Pancreas (tissue), 10 donors: ENCODE measurements at regions not wholly inside any gene's neighbourhood (a gene's known extent, or its start where the extent isn't known, plus 50 kb on each side); places are given as distances from the start of the nearest gene placed in this dataset.
"Not testable (repeated sequence)": the region's sequence is repeated elsewhere in the genome, so short reads cannot be mapped to it uniquely, and the experiment has no call there.

Experiments used
- ATAC-seq, 4 donors: fragments of 200-7000 bp; cut with Tn5 transposase; one replicate each; pipeline versions ENCODE4 v1.8.0 to v1.9.1; 2020; ENCODE audit warnings: mild to moderate bottlenecking in 4 of 4, moderate library complexity in 4 of 4
- DNase-seq, 6 donors: peaks; one replicate each; pipeline ENCODE4 v3.0.0-alpha.2; 2020
- FAIRE-seq: peaks from 2 replicates; lab custom pipeline; 2012; peaks lifted over from hg19 to GRCh38; lab: Jason Lieb, UNC
- H3K27ac ChIP-seq, 4 donors: fragments of 200-600 bp; sonication (generic); 1 replicate in 3 of 4; 2 replicates in 1 of 4; pipeline versions ENCODE4 v1.5.0 to v1.8.0; 2020
- H3K27me3 ChIP-seq, 4 donors: fragments of 200-600 bp; one replicate each; pipeline ENCODE4 v1.8.0; 2021
- H3K36me3 ChIP-seq, 3 donors: fragments of 200-600 bp; sonication (generic) in 1 of 3; one replicate each; pipeline versions ENCODE4 v1.5.0 to v1.8.0; 2020 to 2021
- H3K4me1 ChIP-seq, 3 donors: fragments of 200-600 bp; one replicate each; pipeline ENCODE4 v1.8.0; 2021
- H3K4me3 ChIP-seq, 4 donors: fragments of 200-600 bp; sonication (generic) in 2 of 4; one replicate each; pipeline versions ENCODE4 v1.5.0 to v1.8.0; 2020 to 2021
- H3K9me3 ChIP-seq, 4 donors: fragments of 200-600 bp; one replicate each; pipeline ENCODE4 v1.8.0; 2021
- CTCF ChIP-seq, 4 donors: fragments of 200-600 bp; sonication (generic) in 3 of 4; IDR thresholded peaks; one replicate each; pipeline versions ENCODE4 v1.5.0 to v1.8.0; 2021; ENCODE audit warnings: antibody characterized with exemption in 4 of 4
- WGBS, 2 donors: extraction: QIAGEN DNeasy Blood & Tissue Kit; methylation state at CpG; one replicate each; pipeline ENCODE4 v1.1.7; 2013; 5-methylcytosine and 5-hydroxymethylcytosine counted together
- intact Hi-C, 3 donors: fragments of 100-400 bp; cut with DNase I; formaldehyde crosslinking; loops; one replicate each; pipeline versions ENCODE4 v1.11.1 to v1.14.2; 2022
- donor health status: healthy with polysubstance abuse.
- donor health status: DM: no; HTN: no; CAD: no; lungs with moderate emphysema.
- donor health status: DM: no; HTN: no; CAD: no.
- donor health status: control.
- donor health status: control.
- donor health status: Bipolar disorder and iron deficiency.
- donor health status: DM: yes; HTN: yes; CAD: no.
- donor health status: DM: no; HTN: no; CAD: no.
- donor health status: DM: no; HTN: no; CAD: no.
- donor health status: DM: yes; HTN: yes; CAD: no.

GRCh38 chr6:17218749-17219093 is 62.4 kb upstream of the RBM24 start:
- intact Hi-C loops = no loop called here
- Histone ChIP-seq H3K36me3 (no peaks in the 10 kb centered on the region), H3K27ac (no peak overlapping the region), H3K4me1 (no peaks in the 10 kb centered on the region), H3K9me3 (no peaks in the 10 kb centered on the region), H3K27me3 (no peaks in the 10 kb centered on the region), H3K4me3 (no peak overlapping the region)
- whole genome bisulfite sequencing, 2 donors = 88 to 94% methylated on average over 1 of the region's 1 CpG
- ATAC-seq = peak in 1 of 4 donors; percentile 25
- no peak for FAIRE-seq
- DNase-seq = no peak
- no peak for TF ChIP-seq CTCF (IDR thresholded peaks at IDR 0.05)

- no peak for TF ChIP-seq CTCF (IDR thresholded peaks at IDR 0.05)
- H3K36me3 ChIP-seq = no peaks in the 10 kb centered on the region
- intact Hi-C loops = no loop called here
- FAIRE-seq (no peak), ATAC-seq (no peak), DNase-seq (no peak)
- WGBS, 2 donors = 90 to 94% methylated on average over 5 of the region's 5 CpGs
- H3K4me1 ChIP-seq = no peaks in the 10 kb centered on the region
- no peak overlapping the region for H3K27ac ChIP-seq
- H3K9me3 ChIP-seq = no peaks in the 10 kb centered on the region
- H3K27me3 ChIP-seq = no peaks in the 10 kb centered on the region
- no peak overlapping the region for H3K4me3 ChIP-seq
Observed at GRCh38 chr6:17219098-17219497, 62.1 kb upstream of the RBM24 start.

- WGBS, 2 donors = 61% methylated on average over 12 of the region's 12 CpGs
- DNase-seq = no peak
- Histone ChIP-seq H3K9me3 (no peaks in the 10 kb centered on the region), H3K27me3 (no peaks in the 10 kb centered on the region), H3K4me1 (no peaks in the 10 kb centered on the region), H3K36me3 (no peaks in the 10 kb centered on the region), H3K4me3 (no peak overlapping the region), H3K27ac (no peak overlapping the region)
- intact Hi-C loops = no loop called here
- no peak for FAIRE-seq
- no peak for TF ChIP-seq CTCF (IDR thresholded peaks at IDR 0.05)
- ATAC-seq = no peak
Observed at GRCh38 chr6:17220040-17220910, 60.9 kb upstream of the RBM24 start.

GRCh38 chr6:17224056-17224455 is 57.1 kb upstream of the RBM24 start:
- intact Hi-C loops = no loop called here
- FAIRE-seq (no peak), DNase-seq (no peak), ATAC-seq (no peak)
- 92 to 98% methylated on average over 3 of the region's 3 CpGs for WGBS, 2 donors
- no peak for TF ChIP-seq CTCF (IDR thresholded peaks at IDR 0.05)
- H3K27ac ChIP-seq = no peak overlapping the region
- peaks cover 0 to 8% (median 7%) of the 10 kb centered on the region in 3 donors for H3K4me1 ChIP-seq
- no peaks in the 10 kb centered on the region for H3K9me3 ChIP-seq
- H3K4me3 ChIP-seq = no peak overlapping the region
- no peaks in the 10 kb centered on the region for H3K36me3 ChIP-seq
- H3K27me3 ChIP-seq = no peaks in the 10 kb centered on the region

- FAIRE-seq, intact Hi-C loops, H3K4me3 ChIP-seq, H3K36me3 ChIP-seq, ATAC-seq, H3K9me3 ChIP-seq, H3K4me1 ChIP-seq, DNase-seq, H3K27me3 ChIP-seq, H3K27ac ChIP-seq: not testable (repeated sequence)
- WGBS, 2 donors = 81 to 86% methylated on average over 5 of the region's 5 CpGs
Observed at GRCh38 chr6:17224501-17224900, 56.7 kb upstream of the RBM24 start.
